ENCODE measurements at regions not wholly inside any gene's neighbourhood (a gene's known extent, or its start where the extent isn't known, plus 50 kb on each side); places are given as distances from the start of the nearest gene placed in this dataset.

GRCh38 chr5:58365791-58366190 is 94.1 kb downstream of the PLK2 start:
- no peak overlapping the region for H3K4me3 ChIP-seq
- no peak for DNase-seq
- H3K4me1 ChIP-seq, result no peaks in the 10 kb centered on the region
- no peaks in the 10 kb centered on the region for H3K27me3 ChIP-seq
- H3K36me3 ChIP-seq, result no peaks in the 10 kb centered on the region
- H3K9me3 ChIP-seq (replicated peaks), result no peaks in the 10 kb centered on the region
- H3K27ac ChIP-seq, result no peak overlapping the region

DNA sequence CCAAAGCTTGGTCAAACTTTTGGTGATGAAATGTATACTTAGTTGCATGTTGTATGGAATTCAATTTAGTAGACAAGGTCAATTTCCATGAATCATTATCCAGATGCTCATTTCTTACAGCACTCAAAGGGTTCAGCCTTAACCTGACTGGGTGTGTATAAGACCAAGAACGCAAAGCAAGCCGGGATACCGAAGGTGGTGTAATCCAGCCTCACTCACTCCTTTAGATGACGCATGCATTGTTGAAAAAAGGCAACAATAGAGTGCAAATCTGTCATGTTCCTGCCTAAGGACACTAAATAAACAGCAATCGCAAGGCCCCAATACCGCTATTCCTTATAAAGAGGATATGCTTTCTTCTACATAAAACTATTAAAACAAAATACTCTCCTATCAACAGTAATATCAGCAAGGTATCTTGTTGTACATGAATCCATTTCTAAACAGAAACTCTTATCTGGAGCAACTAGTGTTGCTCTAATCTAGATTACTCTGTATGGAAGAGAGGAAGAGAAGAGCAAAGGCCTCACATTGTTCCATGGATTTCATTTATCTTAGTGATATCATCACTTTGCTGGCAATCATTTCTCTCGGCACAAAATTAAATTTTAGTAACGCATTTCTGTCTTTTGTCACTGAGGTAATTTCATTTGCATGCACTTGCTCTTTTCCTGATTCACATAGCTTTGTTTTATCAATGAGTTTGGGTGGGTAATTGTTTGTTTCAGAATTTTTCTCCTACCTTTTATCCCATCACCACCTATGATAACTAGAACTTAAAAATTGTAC is 96.2 kb downstream of the PLK2 start:
- no peak overlapping the region for H3K27ac ChIP-seq
- H3K4me1 ChIP-seq, result peaks cover 3% of the 10 kb centered on the region; the same call in 1 of the 2 replicates
- no peaks in the 10 kb centered on the region for H3K36me3 ChIP-seq
- H3K9me3 ChIP-seq (replicated peaks), result no peaks in the 10 kb centered on the region
- no peaks in the 10 kb centered on the region for H3K27me3 ChIP-seq
- no peak overlapping the region for H3K4me3 ChIP-seq
- DNase-seq, result no peak

DNA sequence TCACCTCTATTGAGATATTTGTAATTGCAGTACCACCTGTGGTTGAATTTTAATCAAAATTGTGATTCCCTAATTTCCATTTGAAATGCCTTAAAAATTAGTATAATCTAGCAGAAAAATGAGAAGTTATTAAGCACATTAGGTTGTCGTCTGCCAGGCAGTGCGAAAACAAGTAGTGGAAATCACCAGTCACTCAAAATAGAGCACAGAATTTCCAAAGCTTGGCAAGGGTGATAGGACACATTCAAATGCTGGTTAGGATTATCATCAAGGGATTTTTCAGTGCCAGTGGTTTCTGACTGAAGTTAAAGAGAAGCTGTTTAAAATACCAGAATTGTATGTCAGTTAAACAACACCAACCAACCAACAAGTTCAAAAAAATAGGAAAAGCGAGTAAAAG is 97.8 kb downstream of the PLK2 start:
- Histone ChIP-seq H3K4me1 (peaks cover 3% of the 10 kb centered on the region; the same call in 1 of the 2 replicates), H3K36me3 (no peaks in the 10 kb centered on the region), H3K9me3 (replicated peaks) (no peaks in the 10 kb centered on the region), H3K4me3 (no peak overlapping the region), H3K27me3 (no peaks in the 10 kb centered on the region), H3K27ac (no peak overlapping the region)
- no peak for DNase-seq

GRCh38 chr5:58360794-58361193 is 99.1 kb downstream of the PLK2 start:
- Histone ChIP-seq H3K4me1 (peaks cover 3% of the 10 kb centered on the region; the same call in 1 of the 2 replicates), H3K4me3 (no peak overlapping the region), H3K9me3 (replicated peaks) (no peaks in the 10 kb centered on the region), H3K27ac (no peak overlapping the region), H3K36me3 (no peaks in the 10 kb centered on the region), H3K27me3 (no peaks in the 10 kb centered on the region)
- no peak for DNase-seq

DNA sequence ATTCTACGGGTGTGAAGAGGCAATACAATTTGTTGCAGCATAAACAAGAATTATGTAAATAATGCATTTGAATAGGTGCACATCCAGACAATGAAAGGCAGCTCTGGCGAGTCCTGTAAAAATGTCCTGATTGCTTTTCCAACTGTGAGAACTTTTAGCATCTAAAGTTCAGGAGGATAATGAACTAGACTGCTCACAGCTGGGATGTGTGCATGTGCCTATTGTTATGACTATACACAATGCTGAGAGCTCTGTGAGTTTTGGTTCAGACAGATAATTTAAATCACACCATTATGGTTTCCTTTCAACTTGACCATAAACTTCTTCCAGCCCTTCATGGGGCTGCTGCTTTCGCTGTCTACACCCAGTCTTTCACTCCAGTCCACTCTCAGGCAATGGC is 99.9 kb downstream of the PLK2 start:
- H3K36me3 ChIP-seq, result no peaks in the 10 kb centered on the region
- H3K4me3 ChIP-seq, result no peak overlapping the region
- DNase-seq, result no peak

DNA sequence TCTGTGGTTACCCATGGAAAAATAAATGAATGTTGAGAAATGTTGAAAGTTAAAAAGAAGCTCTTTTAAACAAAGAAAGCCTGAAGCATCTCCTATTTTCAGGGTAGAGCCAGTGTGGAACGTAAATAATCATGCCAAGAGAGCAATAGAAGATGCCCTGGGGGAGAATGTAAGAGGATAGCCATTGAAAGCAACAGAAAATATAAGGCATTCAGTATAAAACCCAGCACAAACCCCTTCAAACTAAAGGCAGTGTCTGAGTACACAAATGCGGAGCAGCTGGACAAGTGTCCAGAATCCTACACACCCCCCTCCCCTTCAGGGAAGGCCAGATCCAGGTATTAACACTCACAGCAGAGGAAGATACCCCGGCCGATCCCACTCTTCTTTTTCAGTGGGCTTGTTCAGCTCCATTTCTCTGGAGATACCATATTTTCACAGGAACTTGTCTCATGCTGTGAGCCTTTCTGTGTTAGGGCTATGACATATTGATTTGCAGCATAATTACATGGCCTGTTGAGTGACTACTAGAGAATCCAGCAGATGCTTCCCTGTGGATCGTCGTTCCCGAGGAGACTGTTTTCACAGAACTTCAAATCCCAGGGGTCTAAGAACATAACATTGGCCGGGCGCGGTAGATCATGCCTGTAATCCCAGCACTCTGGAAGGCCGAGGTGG is 101.2 kb downstream of the PLK2 start:
- no peak overlapping the region for H3K4me3 ChIP-seq
- H3K4me1 ChIP-seq, result peaks cover 3% of the 10 kb centered on the region; the same call in 1 of the 2 replicates
- H3K27me3 ChIP-seq, result no peaks in the 10 kb centered on the region
- no peak overlapping the region for H3K27ac ChIP-seq
- H3K36me3 ChIP-seq, result no peaks in the 10 kb centered on the region
- DNase-seq, result peak; percentile 22 to 59
- H3K9me3 ChIP-seq (replicated peaks), result no peaks in the 10 kb centered on the region

More for the DNA sequence above, 99.9 kb downstream of the PLK2 start:
- Histone ChIP-seq H3K9me3 (replicated peaks) (no peaks in the 10 kb centered on the region), H3K27me3 (no peaks in the 10 kb centered on the region), H3K4me1 (peaks cover 3% of the 10 kb centered on the region; the same call in 1 of the 2 replicates), H3K27ac (no peak overlapping the region)

DNA sequence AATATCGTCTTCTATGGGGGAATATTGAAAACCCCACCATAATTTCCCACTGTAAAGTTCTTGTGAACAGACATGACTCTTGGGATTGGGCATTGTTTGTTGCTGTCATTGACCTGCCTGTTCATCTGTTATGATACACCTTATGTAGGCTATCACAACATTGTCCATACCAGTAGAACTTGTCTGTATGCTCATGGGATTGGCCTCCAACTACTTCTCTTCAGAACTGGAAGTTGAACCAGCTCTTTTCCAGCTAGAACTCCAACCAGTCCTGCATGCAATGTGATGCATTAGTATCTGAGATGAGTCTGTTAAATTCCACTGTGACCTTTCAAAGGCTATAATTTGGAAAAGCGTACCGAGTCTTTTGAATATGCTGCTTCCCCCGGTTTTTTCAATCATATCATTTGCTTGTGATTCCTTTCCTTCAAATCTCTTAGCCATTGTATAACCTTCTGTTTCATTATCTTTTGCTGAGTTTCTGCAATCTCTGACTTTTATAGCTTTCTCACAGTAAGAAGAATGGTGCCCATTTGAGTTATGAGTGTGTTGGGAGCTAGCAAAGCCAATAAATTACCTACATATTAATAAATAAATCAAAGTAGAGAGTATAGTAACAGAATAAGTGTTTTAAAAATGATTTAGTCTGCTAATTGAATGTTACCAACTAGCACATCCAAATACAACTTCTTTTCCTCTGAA is 101.9 kb downstream of the PLK2 start:
- Histone ChIP-seq H3K4me1 (peaks cover 3% of the 10 kb centered on the region; the same call in 1 of the 2 replicates), H3K27me3 (no peaks in the 10 kb centered on the region), H3K4me3 (no peak overlapping the region), H3K36me3 (no peaks in the 10 kb centered on the region), H3K9me3 (replicated peaks) (no peaks in the 10 kb centered on the region), H3K27ac (no peak overlapping the region)
- no peak for DNase-seq

DNA sequence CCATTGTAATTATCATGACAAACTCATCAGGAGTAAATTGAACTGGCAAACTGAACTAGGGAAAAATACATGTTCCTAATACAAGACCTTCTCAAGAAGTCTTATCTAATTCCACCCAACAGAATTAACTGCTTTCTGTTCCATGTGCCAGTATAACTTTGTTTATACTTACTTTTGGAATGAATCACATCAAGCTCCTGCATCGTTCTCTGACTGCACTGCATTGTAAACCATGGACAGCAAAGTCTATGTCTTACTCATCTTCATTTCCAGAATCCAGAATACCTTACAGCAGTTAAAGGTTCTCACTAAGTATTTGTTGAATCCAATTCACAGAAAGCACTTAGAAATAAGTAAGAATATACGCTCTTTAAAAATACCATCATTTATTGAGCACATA is 102.8 kb downstream of the PLK2 start:
- Histone ChIP-seq H3K36me3 (no peaks in the 10 kb centered on the region), H3K9me3 (replicated peaks) (no peaks in the 10 kb centered on the region), H3K27ac (no peak overlapping the region), H3K27me3 (no peaks in the 10 kb centered on the region), H3K4me3 (no peak overlapping the region), H3K4me1 (peaks cover 3% of the 10 kb centered on the region; the same call in 1 of the 2 replicates)
- no peak for DNase-seq

GRCh38 chr5:58356662-58357061 is 103.2 kb downstream of the PLK2 start:
- Histone ChIP-seq H3K27ac (no peak overlapping the region), H3K9me3 (replicated peaks) (no peaks in the 10 kb centered on the region), H3K4me3 (no peak overlapping the region), H3K36me3 (no peaks in the 10 kb centered on the region), H3K27me3 (no peaks in the 10 kb centered on the region), H3K4me1 (peaks cover 3% of the 10 kb centered on the region; the same call in 1 of the 2 replicates)
- no peak for DNase-seq

DNA sequence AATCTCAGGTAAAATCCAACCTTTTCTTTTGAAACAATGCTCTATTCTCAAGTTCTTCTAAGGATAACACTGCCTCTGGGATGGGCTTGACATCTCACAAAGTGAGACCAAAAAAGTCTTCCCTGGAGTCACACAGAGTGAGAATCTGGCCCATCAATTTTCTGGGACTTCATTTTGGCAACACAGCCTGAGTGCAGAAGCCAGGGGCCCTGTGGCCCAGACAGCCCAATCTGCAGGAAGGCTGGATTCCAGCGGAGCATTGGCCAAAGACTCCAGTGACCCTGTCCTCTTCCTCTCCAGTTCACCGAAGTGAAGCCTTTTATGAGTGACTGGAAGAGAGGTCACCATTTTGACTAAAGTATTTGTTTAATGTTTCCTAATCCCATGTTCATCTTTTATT is 105.1 kb downstream of the PLK2 start:
- peaks cover 3% of the 10 kb centered on the region; the same call in 1 of the 2 replicates for H3K4me1 ChIP-seq
- no peak for DNase-seq
- H3K27me3 ChIP-seq, result no peaks in the 10 kb centered on the region
- H3K4me3 ChIP-seq, result no peak overlapping the region
- no peaks in the 10 kb centered on the region for H3K36me3 ChIP-seq
- H3K9me3 ChIP-seq (replicated peaks), result 0 out of 2 replicates have a peak, but pooled peaks cover 5% of the 10 kb centered on the region
- H3K27ac ChIP-seq, result no peak overlapping the region

DNA sequence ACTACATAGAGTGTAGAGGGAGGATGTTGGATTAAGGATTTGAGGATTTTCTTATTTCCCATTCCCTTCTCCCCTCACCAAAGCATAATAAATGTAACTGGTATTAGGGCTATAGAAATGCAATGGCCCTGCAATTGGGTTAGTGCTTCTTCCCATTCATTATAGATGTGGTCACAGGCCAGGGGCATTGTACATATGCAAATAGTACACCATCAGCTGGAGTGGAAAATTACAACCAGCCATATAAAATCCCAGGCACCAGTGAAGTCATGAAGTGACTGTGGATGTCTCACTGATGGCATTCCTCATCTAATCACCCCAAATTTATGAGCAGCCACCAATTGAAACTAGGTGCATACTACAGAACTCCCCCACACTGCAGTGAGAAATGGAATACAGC is 105.9 kb downstream of the PLK2 start:
- no peaks in the 10 kb centered on the region for H3K27me3 ChIP-seq
- no peaks in the 10 kb centered on the region for H3K36me3 ChIP-seq
- no peak overlapping the region for H3K27ac ChIP-seq
- no peak for DNase-seq
- H3K4me1 ChIP-seq, result peaks cover 3% of the 10 kb centered on the region; the same call in 1 of the 2 replicates
- H3K9me3 ChIP-seq (replicated peaks), result 0 out of 2 replicates have a peak, but pooled peaks cover 5% of the 10 kb centered on the region
- H3K4me3 ChIP-seq, result no peak overlapping the region

DNA sequence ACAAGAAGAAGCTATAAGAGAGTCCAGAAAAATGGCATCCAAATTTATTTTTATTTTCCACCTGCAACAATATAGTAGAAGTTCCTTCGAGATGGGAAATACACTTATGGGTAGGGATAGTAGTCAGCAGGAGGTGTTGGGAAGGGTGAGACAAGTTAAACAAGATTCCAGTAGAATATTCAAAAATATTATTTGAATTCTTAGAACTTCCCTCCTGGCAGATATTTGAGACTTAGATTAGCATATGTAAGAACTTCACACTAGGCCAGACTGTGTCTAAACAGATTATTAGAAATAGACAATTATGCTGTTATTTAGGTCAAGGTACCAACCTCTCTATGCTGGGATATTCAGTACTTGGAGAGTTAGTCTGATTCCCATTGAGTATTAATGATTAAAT is 108.7 kb downstream of the PLK2 start:
- peaks cover 8% of the 10 kb centered on the region; the same call in 1 of the 2 replicates for H3K9me3 ChIP-seq (replicated peaks)
- no peak for DNase-seq
- no peaks in the 10 kb centered on the region for H3K27me3 ChIP-seq
- peaks cover 5% of the 10 kb centered on the region; the same call in 1 of the 2 replicates for H3K4me1 ChIP-seq
- H3K36me3 ChIP-seq, result no peaks in the 10 kb centered on the region
- H3K27ac ChIP-seq, result no peak overlapping the region
- no peak overlapping the region for H3K4me3 ChIP-seq

- Histone ChIP-seq H3K27me3 (no peaks in the 10 kb centered on the region), H3K36me3 (no peaks in the 10 kb centered on the region), H3K4me3 (no peak overlapping the region), H3K9me3 (replicated peaks) (peaks cover 8% of the 10 kb centered on the region; the same call in 1 of the 2 replicates), H3K27ac (no peak overlapping the region), H3K4me1 (peaks cover 5% of the 10 kb centered on the region; the same call in 1 of the 2 replicates)
- no peak for DNase-seq
Observed at GRCh38 chr5:58348996-58349728, 110.7 kb downstream of the PLK2 start.

DNA sequence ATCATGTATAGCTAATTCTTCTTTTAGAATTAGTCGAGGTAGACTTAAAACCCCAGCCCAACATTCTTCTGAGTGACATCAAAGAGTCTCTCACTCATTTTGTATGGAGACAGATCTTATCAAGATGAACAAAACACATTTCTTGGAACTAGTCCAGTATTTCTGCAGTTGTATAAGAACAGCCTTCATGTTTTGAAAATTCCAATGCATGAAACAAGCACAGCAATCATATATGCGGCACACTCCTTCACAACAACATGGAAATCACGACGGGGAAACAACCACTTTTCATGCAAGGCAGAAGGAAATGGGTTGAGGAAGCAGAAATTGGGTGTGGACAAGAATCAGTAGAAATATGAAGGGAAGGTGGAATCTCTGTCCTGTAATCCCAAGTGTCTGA is 113.8 kb downstream of the PLK2 start:
- Histone ChIP-seq H3K27ac (no peak overlapping the region), H3K36me3 (no peaks in the 10 kb centered on the region), H3K4me1 (peaks cover 5% of the 10 kb centered on the region; the same call in 1 of the 2 replicates), H3K4me3 (no peak overlapping the region), H3K9me3 (replicated peaks) (peaks cover 8% of the 10 kb centered on the region; the same call in 1 of the 2 replicates), H3K27me3 (no peaks in the 10 kb centered on the region)
- no peak for DNase-seq
